Stimulated activated CD4-positive, alpha-beta T cell treated with anti-CD3 and anti-CD28 coated beads, Interleukin-4, amount 100 ng/mL, for 48 hours (primary cell): ENCODE measurements at regions not wholly inside any gene's neighbourhood (a gene's known extent, or its start where the extent isn't known, plus 50 kb on each side); places are given as distances from the start of the nearest gene placed in this dataset.

ENCODE experiments used
- DNase-seq, 2 donors: peaks; one replicate each; pipeline ENCODE4 v3.0.0-alpha.2; 2020; ENCODE audit warnings: low read depth in 2 of 2

DNA sequence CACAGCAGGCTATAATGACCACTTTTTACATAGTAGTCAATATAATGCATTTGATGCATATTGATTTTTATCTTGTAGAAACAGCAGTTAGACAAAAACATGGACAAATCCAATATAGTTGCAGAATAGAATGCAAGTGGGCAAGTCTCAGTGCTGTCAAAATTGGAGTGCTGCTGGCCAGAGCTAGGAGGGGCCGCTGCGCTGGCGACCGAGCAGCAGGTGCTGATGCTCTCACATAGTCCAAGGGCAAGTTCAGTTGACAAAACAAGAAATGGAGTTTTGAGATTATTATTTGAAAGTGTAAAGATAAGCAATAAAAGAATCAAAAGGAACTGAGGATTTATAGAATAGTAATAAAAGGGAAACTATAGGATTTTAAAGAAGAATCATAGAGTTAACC is 60.6 kb upstream of the CDK20 start:
- DNase-seq, result no peak

DNA sequence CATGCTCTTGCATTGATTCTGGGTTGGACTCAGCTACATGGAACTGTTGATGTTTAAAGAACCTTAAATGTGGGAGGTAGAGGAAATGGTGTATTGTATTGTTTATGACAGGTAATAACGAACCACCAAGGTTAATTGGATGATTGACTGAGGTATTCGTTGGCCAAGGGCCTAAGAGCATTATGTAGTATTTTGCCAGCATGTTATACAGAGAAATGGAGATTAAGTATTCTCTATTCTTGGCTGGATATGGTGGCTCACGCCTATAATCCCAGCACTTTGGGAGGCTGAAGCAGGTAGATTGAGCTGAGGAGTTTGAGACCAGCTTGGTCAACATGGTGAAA is 59.0 kb upstream of the CDK20 start:
- DNase-seq, result no peak

DNA sequence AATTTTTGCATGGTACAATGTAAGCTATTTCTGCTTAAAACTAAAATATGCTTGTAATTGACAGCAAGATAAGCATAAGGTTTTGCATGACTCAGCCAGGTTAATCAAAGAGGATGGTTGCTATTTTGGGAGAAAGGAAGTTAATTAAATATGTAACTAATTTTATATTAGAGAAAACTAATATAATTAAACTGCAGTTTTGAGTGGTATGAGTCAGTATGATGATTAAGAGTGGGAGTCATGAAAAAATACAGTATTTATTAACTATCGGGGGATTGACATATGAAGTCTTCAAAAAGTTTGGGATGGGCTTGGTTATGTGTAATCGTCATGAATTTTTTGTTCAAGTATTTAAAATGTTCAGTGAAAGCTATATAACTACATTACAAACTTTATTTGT is 54.0 kb upstream of the CDK20 start:
- no peak for DNase-seq

DNA sequence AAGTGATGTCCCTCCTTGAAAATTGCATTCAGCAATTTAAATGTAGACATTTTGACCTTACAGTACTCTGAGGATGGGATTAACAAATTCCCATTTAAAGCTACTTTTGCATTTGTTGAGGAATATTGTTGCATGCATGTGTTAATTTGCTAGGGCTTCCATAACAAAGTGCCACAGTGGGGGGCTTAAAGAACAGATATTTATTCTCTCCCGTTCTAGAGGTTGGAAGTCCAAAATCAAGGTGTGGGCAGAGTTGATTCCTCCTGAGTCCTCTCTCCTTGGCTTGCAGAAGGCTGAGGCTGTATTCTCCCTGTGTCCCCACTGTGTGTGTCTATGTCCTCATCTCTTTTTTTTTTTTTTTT is 51.8 kb upstream of the CDK20 start:
- DNase-seq, result no peak

DNA sequence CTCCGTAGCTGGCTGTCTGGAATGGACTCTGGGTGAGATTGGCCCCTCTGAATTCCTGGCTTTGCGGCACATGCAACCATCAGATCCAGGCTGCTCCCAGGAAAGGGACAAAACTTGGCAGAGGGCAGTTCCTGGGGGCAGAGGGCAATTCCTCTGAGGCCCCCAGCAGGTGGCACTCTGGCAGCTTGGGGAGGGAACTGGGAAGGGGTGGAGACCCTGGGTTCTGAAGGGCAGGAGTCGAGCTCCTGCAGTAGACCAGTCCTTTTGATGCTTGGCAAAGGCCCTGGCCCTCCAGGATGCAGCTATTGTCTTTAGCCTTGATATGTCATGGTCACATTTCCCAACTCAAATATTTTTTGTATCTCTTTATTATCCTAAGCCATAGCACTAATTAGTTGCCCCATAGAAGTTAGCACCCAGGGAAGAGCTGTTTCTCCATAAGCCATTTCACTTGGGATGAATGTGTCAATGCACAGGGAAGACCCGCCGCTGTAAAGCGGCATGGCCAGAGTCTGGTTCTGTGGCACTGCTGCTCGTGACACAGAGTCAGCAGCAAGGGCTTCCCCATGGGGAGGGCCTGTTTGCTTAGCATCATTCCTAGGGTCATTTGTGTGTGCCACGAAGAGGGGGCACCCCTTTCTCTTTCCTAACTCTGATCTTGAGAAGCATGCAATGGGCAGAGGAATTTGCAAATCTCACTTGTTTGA is 51.2 kb upstream of the CDK20 start:
- no peak for DNase-seq

DNA sequence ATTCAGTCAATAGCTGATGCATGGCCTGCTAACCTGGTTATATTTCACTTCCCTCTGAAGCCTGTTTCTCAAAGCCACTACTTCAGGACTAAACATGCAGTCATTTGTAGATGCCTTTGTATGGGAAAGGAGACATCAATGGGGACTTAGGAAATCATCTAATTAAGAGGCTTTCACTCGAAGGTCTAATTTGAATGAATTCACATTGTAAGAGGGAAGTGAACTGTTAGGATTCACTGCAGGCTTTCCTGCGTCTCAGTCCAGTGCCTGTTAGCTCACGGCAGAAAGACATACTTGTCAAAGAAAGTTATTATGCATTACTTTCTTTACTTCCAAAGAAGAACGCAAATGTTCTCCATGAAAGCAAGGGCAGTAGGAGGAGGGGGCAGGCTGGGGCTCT is 50.6 kb upstream of the CDK20 start:
- DNase-seq, result no peak
